Right lobe of liver (tissue), 4 donors: ENCODE measurements at regions not wholly inside any gene's neighbourhood (a gene's known extent, or its start where the extent isn't known, plus 50 kb on each side); places are given as distances from the start of the nearest gene placed in this dataset.

ENCODE experiments used
- POLR2A ChIP-seq: fragments of 450-650 bp; IDR thresholded peaks from one replicate; pipeline ENCODE4 v1.6.1; 2017; ENCODE audit warnings: antibody characterized with exemption, mild to moderate bottlenecking
- TF ChIP-seq, protein P1 (sequence below), 4 donors: fragments of 200-600 bp in 3 of 4; fragments of 450-650 bp in 1 of 4; IDR thresholded peaks; one replicate each; pipeline versions ENCODE4 v1.5.1 to v1.8.0; 2016 to 2022; ENCODE audit warnings: antibody characterized with exemption in 4 of 4, mild to moderate bottlenecking in 2 of 4
- donor health status: DM: no; HTN: no; CAD: no.
- donor health status: DM: no; HTN: no; CAD: no.
- donor health status: DM: no; HTN: yes; CAD: no.

DNA sequence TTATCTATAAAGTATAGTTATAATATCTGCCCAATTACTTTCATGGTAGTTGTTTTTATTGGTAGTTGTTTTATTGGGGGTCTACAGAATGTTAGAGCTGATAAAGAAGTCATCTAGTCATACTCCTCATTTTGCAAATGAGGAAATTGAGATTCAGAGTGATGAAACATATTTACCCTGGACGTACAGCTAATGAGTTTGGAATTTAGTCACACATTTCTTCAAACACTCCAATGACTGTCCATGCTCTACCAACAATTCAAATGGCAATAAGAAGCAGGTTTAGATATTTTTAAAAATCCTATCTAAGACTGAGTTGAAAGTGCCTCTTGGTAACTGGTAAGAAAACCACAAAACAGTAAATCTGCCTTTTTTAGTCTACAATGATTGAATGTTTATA lies 98.2 kb downstream of the MAGEC1 start:
- TF ChIP-seq, protein P1, sequence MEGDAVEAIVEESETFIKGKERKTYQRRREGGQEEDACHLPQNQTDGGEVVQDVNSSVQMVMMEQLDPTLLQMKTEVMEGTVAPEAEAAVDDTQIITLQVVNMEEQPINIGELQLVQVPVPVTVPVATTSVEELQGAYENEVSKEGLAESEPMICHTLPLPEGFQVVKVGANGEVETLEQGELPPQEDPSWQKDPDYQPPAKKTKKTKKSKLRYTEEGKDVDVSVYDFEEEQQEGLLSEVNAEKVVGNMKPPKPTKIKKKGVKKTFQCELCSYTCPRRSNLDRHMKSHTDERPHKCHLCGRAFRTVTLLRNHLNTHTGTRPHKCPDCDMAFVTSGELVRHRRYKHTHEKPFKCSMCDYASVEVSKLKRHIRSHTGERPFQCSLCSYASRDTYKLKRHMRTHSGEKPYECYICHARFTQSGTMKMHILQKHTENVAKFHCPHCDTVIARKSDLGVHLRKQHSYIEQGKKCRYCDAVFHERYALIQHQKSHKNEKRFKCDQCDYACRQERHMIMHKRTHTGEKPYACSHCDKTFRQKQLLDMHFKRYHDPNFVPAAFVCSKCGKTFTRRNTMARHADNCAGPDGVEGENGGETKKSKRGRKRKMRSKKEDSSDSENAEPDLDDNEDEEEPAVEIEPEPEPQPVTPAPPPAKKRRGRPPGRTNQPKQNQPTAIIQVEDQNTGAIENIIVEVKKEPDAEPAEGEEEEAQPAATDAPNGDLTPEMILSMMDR (IDR thresholded peaks at IDR 0.05), result no peak
- no peak for TF ChIP-seq POLR2A
